B cell (primary cell): ENCODE measurements at regions not wholly inside any gene's neighbourhood (a gene's known extent, or its start where the extent isn't known, plus 50 kb on each side); places are given as distances from the start of the nearest gene placed in this dataset.

Experiments
- ATAC-seq: fragments of 200-7000 bp; cut with Tn5 transposase; one replicate; pipeline ENCODE4 v1.10.0; 2021; ENCODE audit warnings: low read depth, mild to moderate bottlenecking, moderate number of reproducible peaks, moderate library complexity
- CTCF ChIA-PET: fragments of 350-600 bp; sonication (Branson Sonifier 250); formaldehyde crosslinking; loops from one replicate; lab custom pipeline; 2021; ENCODE audit warnings: antibody characterized with exemption, inconsistent platforms; lab: Charles Lee
- POLR2A ChIA-PET: fragments of 350-600 bp; sonication (Branson Sonifier 250); formaldehyde crosslinking; loops from one replicate; lab custom pipeline; 2021; ENCODE audit warnings: antibody characterized with exemption; lab: Charles Lee
- DNase-seq: peaks from one replicate; pipeline ENCODE4 v3.0.0; 2013
- H2AFZ ChIP-seq: 2 replicates; pipeline ENCODE4 v1.6.1; 2012; ENCODE audit warnings: mild to moderate bottlenecking, low read depth, low read length; ENCODE audit not compliant: insufficient read depth, poor library complexity, severe bottlenecking
- H3K27ac ChIP-seq, 2 donors: 1 replicate in 1 of 2; 2 replicates in 1 of 2; pipeline ENCODE4 v1.5.1; 2012 to 2013; ENCODE audit warnings: low read length in 2 of 2, mild to moderate bottlenecking in 2 of 2, moderate library complexity in 1 of 2
- H3K27me3 ChIP-seq, 4 experiments: fragments of 200-600 bp in 1 of 4; sonication (generic) in 1 of 4; replicated peaks in 1 of 4; 1 replicate in 2 of 4; 2 replicates in 2 of 4; pipeline versions ENCODE4 v1.6.1 to v1.7.0; 2013 to 2016; ENCODE audit warnings: low read length in 3 of 4, mild to moderate bottlenecking in 2 of 4, mixed read lengths in 1 of 4, moderate library complexity in 1 of 4; ENCODE audit not compliant: insufficient read depth in 4 of 4, control insufficient read depth in 3 of 4; ENCODE audit errors: control extremely low read depth in 1 of 4
- H3K36me3 ChIP-seq, 2 experiments: replicated peaks in 1 of 2; 1 replicate in 1 of 2; 2 replicates in 1 of 2; pipeline versions ENCODE4 v1.6.1 to v1.7.1; 2013; ENCODE audit warnings: low read length in 1 of 2; ENCODE audit not compliant: insufficient read depth in 2 of 2, control insufficient read depth in 1 of 2; ENCODE audit errors: control extremely low read depth in 1 of 2, extremely low read depth in 1 of 2
- H3K4me1 ChIP-seq, 2 donors: fragments of 200-600 bp in 1 of 2; sonication (generic) in 1 of 2; 1 replicate in 1 of 2; 2 replicates in 1 of 2; pipeline versions ENCODE4 v1.5.1 to v1.6.1; 2013 to 2017; ENCODE audit warnings: low read length in 2 of 2; ENCODE audit not compliant: control insufficient read depth in 2 of 2, insufficient read depth in 2 of 2
- H3K4me2 ChIP-seq: replicated peaks from 2 replicates; pipeline ENCODE3; 2012; ENCODE audit warnings: mild to moderate bottlenecking, low read depth, low read length; ENCODE audit not compliant: poor library complexity, severe bottlenecking
- H3K4me3 ChIP-seq, 5 experiments: fragments of 200-600 bp in 1 of 5; sonication (generic) in 1 of 5; 1 replicate in 3 of 5; 2 replicates in 2 of 5; pipeline versions ENCODE4 v1.5.1 to v1.7.0; 2011 to 2016; ENCODE audit warnings: low read length in 4 of 5, mild to moderate bottlenecking in 4 of 5, low read depth in 2 of 5, control low read depth in 1 of 5, moderate library complexity in 1 of 5; ENCODE audit not compliant: insufficient read depth in 1 of 5; ENCODE audit errors: control extremely low read depth in 1 of 5, extremely low read depth in 1 of 5
- H3K79me2 ChIP-seq: fragments of 200-600 bp; sonication (generic); one replicate; pipeline ENCODE4 v1.6.0; 2016; ENCODE audit warnings: low read length; ENCODE audit not compliant: control insufficient read depth, insufficient read depth
- H3K9ac ChIP-seq: fragments of 200-600 bp; sonication (generic); 2 replicates; pipeline ENCODE4 v1.6.1; 2017; ENCODE audit warnings: mild to moderate bottlenecking, low read length, moderate library complexity
- H3K9me3 ChIP-seq, 3 donors: one replicate each; pipeline versions ENCODE4 v1.6.1 to v1.7.1; 2013; ENCODE audit warnings: low read length in 2 of 3; ENCODE audit not compliant: control insufficient read depth in 2 of 3, insufficient read depth in 1 of 3; ENCODE audit errors: control extremely low read depth in 1 of 3
- H4K20me1 ChIP-seq: 2 replicates; pipeline ENCODE4 v1.6.0; 2012; ENCODE audit warnings: mild to moderate bottlenecking, low read length; ENCODE audit not compliant: insufficient read depth, control insufficient read depth, poor library complexity, severe bottlenecking
- H3K27ac Mint-ChIP-seq: one replicate; pipeline ENCODE4 v1.8.0; 2021; ENCODE audit warnings: mixed read lengths
- H3K27me3 Mint-ChIP-seq: one replicate; pipeline ENCODE4 v1.8.0; 2021; ENCODE audit warnings: mixed read lengths
- H3K4me1 Mint-ChIP-seq: one replicate; pipeline ENCODE4 v1.8.0; 2021; ENCODE audit warnings: mixed read lengths
- H3K4me3 Mint-ChIP-seq: one replicate; pipeline ENCODE4 v1.8.0; 2021; ENCODE audit warnings: mixed read lengths
- H3K9me3 Mint-ChIP-seq: one replicate; pipeline ENCODE4 v1.8.0; 2022; ENCODE audit warnings: mixed read lengths; ENCODE audit not compliant: insufficient read depth
- EZH2 ChIP-seq: IDR thresholded peaks from 2 replicates; pipeline ENCODE4 v1.6.1; 2012; ENCODE audit warnings: borderline replicate concordance, low read depth, mild to moderate bottlenecking, moderate library complexity, low read length; ENCODE audit not compliant: insufficient read depth, poor library complexity, severe bottlenecking
- WGBS: methylation state at CpG from one replicate; pipeline ENCODE4 v1.1.5; 2013; ENCODE audit warnings: missing lambda C conversion rate; ENCODE audit not compliant: insufficient coverage; 5-methylcytosine and 5-hydroxymethylcytosine counted together
- intact Hi-C: fragments of 100-400 bp; cut with micrococcal nuclease; formaldehyde crosslinking; loops from one replicate; pipeline ENCODE4 v1.10.0; 2022
- TF ChIP-seq, protein P1 (sequence below): fragments of 200-600 bp; IDR thresholded peaks from one replicate; pipeline ENCODE4 v1.8.0; 2022; ENCODE audit warnings: antibody characterized with exemption, mild to moderate bottlenecking

DNA sequence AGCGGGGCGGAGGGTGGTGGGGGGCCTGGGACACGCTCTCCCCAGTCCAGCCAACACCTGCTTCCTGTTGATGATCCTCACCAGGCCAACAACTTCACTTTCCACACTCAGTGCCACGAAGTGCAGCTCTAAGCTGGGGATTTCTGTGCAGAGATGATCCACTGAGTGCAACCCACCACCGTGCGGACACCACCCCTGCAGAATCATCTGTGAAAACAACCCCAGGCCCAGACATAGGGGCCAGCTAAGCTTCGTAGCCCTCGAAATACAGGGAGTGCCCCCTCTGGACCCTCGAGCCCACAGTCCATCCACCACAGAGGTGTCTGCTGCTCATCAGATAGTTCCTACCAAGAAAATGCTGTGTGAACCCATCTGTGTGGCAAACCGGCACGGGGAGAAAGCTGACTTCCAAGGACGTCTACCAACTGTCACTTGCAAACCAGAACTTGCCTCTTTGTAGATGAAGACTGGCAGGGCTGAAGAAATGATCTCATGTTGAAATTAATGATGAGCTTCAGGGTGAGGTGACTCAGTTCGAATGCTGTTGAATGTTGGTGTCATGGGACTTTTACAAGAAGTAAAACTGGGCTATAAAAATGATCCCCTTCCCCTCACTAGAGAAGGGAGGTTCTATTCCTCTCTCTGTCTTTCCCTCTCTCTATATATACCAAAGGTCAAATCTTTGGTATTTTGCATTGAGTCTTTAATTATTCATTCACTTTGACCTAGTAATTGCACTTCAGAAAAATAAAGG is 73.4 kb downstream of the MYEOV start:
- ATAC-seq (no peak), DNase-seq (no peak)
- no peaks in the 10 kb centered on the region for H3K4me1 ChIP-seq
- ChIA-PET CTCF (no interaction called here), POLR2A (no interaction called here)
- no peaks in the 10 kb centered on the region for H3K36me3 ChIP-seq
- no peak for TF ChIP-seq EZH2
- Mint-ChIP-seq H3K27me3 (peaks cover 4% of the 10 kb centered on the region), H3K4me3 (no peak overlapping the region), H3K4me1 (no peaks in the 10 kb centered on the region), H3K9me3 (no peaks in the 10 kb centered on the region), H3K27ac (no peak overlapping the region)
- H2AFZ ChIP-seq = no peak overlapping the region
- 84% methylated on average over 7 of the region's 13 CpGs for WGBS
- H4K20me1 ChIP-seq = no peaks in the 10 kb centered on the region
- no peak overlapping the region for H3K9ac ChIP-seq
- intact Hi-C loops = no loop called here
- no peaks in the 10 kb centered on the region for H3K79me2 ChIP-seq
- no peak overlapping the region for H3K4me2 ChIP-seq
- peaks cover 0 to 3% (median 2%) of the 10 kb centered on the region in 3 donors for H3K9me3 ChIP-seq
- no peaks in the 10 kb centered on the region for H3K27me3 ChIP-seq
- no peak overlapping the region for H3K27ac ChIP-seq
- H3K4me3 ChIP-seq = no peak overlapping the region

DNA sequence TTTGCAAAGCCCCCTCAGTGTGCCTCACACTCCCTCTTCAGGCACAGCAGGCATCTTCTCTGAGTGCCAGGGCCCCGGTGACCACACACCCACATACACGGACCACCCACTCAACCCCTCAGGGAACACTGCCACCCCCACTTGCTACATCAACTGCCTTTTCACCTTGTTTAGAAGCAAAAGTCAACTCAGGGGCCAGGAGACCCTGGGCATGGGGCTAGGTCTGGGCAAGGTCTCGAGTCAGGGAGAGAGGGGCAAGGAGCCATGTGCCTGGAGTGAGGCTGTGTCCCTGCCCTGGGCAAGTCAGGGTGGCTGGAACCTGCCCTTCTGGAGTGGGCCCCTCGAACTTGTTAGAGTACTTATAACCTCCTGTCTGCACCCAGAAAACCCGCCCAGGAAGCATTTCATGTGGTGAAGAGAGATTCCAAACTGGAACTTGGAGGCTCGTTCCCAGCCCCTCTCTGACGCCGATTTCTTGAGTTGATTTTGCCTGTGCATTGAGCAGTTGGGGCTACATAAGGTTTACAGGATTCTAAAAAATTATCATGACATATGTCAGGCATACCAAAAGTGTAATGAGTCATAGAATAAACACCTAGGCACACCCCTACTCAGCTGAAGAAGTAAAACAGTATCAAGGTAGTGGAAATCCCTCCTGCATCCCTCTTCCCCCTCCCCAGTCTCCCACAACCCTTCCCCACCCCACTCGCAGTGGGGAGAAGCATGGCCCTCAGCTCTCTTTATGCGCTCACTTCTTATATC is 74.3 kb downstream of the MYEOV start:
- H3K4me3 Mint-ChIP-seq = no peak overlapping the region
- no peaks in the 10 kb centered on the region for H3K79me2 ChIP-seq
- ChIA-PET CTCF (no interaction called here), POLR2A (no interaction called here)
- no peak overlapping the region for H3K4me3 ChIP-seq
- no peak overlapping the region for H3K4me2 ChIP-seq
- no peaks in the 10 kb centered on the region for H3K36me3 ChIP-seq
- no peaks in the 10 kb centered on the region for H3K4me1 Mint-ChIP-seq
- H3K9me3 ChIP-seq = peaks cover 0 to 3% (median 2%) of the 10 kb centered on the region in 3 donors
- intact Hi-C loops = no loop called here
- no peak overlapping the region for H3K9ac ChIP-seq
- H3K27ac Mint-ChIP-seq = no peak overlapping the region
- H2AFZ ChIP-seq = no peak overlapping the region
- no peak for TF ChIP-seq EZH2
- TF ChIP-seq, protein P1, sequence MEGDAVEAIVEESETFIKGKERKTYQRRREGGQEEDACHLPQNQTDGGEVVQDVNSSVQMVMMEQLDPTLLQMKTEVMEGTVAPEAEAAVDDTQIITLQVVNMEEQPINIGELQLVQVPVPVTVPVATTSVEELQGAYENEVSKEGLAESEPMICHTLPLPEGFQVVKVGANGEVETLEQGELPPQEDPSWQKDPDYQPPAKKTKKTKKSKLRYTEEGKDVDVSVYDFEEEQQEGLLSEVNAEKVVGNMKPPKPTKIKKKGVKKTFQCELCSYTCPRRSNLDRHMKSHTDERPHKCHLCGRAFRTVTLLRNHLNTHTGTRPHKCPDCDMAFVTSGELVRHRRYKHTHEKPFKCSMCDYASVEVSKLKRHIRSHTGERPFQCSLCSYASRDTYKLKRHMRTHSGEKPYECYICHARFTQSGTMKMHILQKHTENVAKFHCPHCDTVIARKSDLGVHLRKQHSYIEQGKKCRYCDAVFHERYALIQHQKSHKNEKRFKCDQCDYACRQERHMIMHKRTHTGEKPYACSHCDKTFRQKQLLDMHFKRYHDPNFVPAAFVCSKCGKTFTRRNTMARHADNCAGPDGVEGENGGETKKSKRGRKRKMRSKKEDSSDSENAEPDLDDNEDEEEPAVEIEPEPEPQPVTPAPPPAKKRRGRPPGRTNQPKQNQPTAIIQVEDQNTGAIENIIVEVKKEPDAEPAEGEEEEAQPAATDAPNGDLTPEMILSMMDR = no peak
- WGBS = 90% methylated on average over 8 of the region's 10 CpGs
- H4K20me1 ChIP-seq = no peaks in the 10 kb centered on the region
- H3K27me3 Mint-ChIP-seq = peaks cover 4% of the 10 kb centered on the region
- no peak for DNase-seq
- no peak for ATAC-seq
- no peaks in the 10 kb centered on the region for H3K27me3 ChIP-seq
- H3K27ac ChIP-seq = no peak overlapping the region
- no peaks in the 10 kb centered on the region for H3K4me1 ChIP-seq
- no peaks in the 10 kb centered on the region for H3K9me3 Mint-ChIP-seq
